ENCODE measurements at regions not wholly inside any gene's neighbourhood (a gene's known extent, or its start where the extent isn't known, plus 50 kb on each side); places are given as distances from the start of the nearest gene placed in this dataset.

GRCh38 chr18:1914489-1914888 is 656.8 kb downstream of the METTL4 start:
- TF ChIP-seq ZNF70 (CRISPR knock-in tag; IDR thresholded peaks at IDR 0.05) (no peak), SNAI2 (CRISPR knock-in tag; IDR thresholded peaks at IDR 0.05) (no peak), RARB (CRISPR knock-in tag; IDR thresholded peaks at IDR 0.05) (no peak), GLIS3 (CRISPR knock-in tag; IDR thresholded peaks at IDR 0.05) (no peak), ARNTL (CRISPR knock-in tag; IDR thresholded peaks at IDR 0.05; ENCODE audit: borderline replicate concordance, low read depth) (no peak), PATZ1 (CRISPR knock-in tag; IDR thresholded peaks at IDR 0.05; ENCODE audit: borderline replicate concordance) (no peak)
- TF ChIP-seq, protein P1, sequence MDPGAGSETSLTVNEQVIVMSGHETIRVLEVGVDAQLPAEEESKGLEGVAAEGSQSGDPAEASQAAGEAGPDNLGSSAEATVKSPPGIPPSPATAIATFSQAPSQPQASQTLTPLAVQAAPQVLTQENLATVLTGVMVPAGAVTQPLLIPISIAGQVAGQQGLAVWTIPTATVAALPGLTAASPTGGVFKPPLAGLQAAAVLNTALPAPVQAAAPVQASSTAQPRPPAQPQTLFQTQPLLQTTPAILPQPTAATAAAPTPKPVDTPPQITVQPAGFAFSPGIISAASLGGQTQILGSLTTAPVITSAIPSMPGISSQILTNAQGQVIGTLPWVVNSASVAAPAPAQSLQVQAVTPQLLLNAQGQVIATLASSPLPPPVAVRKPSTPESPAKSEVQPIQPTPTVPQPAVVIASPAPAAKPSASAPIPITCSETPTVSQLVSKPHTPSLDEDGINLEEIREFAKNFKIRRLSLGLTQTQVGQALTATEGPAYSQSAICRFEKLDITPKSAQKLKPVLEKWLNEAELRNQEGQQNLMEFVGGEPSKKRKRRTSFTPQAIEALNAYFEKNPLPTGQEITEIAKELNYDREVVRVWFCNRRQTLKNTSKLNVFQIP (CRISPR knock-in tag; IDR thresholded peaks at IDR 0.05; ENCODE audit: borderline replicate concordance, low read depth): no peak

Data from SK-N-SH treated with all-trans-retinoic acid at 6 μM for 48 hours (cell line).